Ishikawa (cell line): ENCODE measurements at regions not wholly inside any gene's neighbourhood (a gene's known extent, or its start where the extent isn't known, plus 50 kb on each side); places are given as distances from the start of the nearest gene placed in this dataset.

Source experiments
- CREB1 ChIP-seq: IDR thresholded peaks from 2 replicates; pipeline ENCODE4 v1.6.1; 2012; ENCODE audit warnings: low read depth
- TAF1 ChIP-seq: IDR thresholded peaks from 2 replicates; pipeline ENCODE4 v1.6.1; 2012; ENCODE audit warnings: low read depth, mild to moderate bottlenecking
- YY1 ChIP-seq: IDR thresholded peaks from 2 replicates; pipeline ENCODE4 v1.6.1; 2012; ENCODE audit warnings: low read depth

DNA sequence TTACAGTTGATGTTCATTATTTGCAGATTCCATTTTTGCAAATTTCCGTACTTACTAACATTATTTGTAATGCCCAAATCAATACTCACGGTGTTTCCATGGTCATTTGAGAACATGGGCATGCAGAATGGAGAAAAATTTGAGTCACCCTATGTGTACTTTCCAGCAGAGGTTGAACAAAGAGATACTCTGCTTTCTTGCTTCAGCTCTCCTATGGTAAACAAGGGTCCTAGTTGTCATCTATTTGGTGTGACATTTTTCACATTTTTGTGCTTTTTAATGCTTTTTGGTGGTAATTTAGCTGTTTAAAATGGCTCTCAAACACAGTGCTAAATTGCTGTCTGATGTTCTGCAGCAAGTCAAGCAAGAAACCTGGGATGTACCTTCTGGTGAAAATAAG, 444.4 kb upstream of the CELF4 start:
- TF ChIP-seq CREB1: no peak
- no peak for TF ChIP-seq TAF1
- TF ChIP-seq YY1: no peak
